Naive thymus-derived CD8-positive, alpha-beta T cell (primary cell): ENCODE measurements at regions not wholly inside any gene's neighbourhood (a gene's known extent, or its start where the extent isn't known, plus 50 kb on each side); places are given as distances from the start of the nearest gene placed in this dataset.
A peak's percentile ranks its signal among the peaks of the same experiment; 100 is the strongest.
"Not testable (repeated sequence)": the region's sequence is repeated elsewhere in the genome, so short reads cannot be mapped to it uniquely, and the experiment has no call there.

Experiments used
- ATAC-seq, 2 donors: fragments of 150-1000 bp; cut with Tn5 transposase in 1 of 2; sonication (Bioruptor Pico), chemical (Tn5 transposase) in 1 of 2; 1 replicate in 1 of 2; 2 replicates in 1 of 2; pipeline ENCODE4 v1.10.0; 2021; ENCODE audit warnings: mild to moderate bottlenecking in 2 of 2, moderate library complexity in 2 of 2
- POLR2A ChIA-PET: fragments of 350-600 bp; sonication (Branson Sonifier 250); formaldehyde crosslinking; loops from one replicate; lab custom pipeline; 2021; ENCODE audit warnings: antibody characterized with exemption; lab: Charles Lee
- DNase-seq, 10 donors: peaks; one replicate each; pipeline versions ENCODE4 v3.0.0 to v3.0.0-alpha.2; 2020 to 2022
- H3K27ac Mint-ChIP-seq, 10 donors: one replicate each; pipeline ENCODE4 v1.8.0; 2020 to 2022; ENCODE audit warnings: mild to moderate bottlenecking in 10 of 10, mixed read lengths in 10 of 10, moderate library complexity in 4 of 10, inconsistent platforms in 1 of 10
- H3K27me3 Mint-ChIP-seq, 5 donors: one replicate each; pipeline ENCODE4 v1.8.0; 2021 to 2022; ENCODE audit warnings: mixed read lengths in 5 of 5
- H3K36me3 Mint-ChIP-seq, 3 donors: one replicate each; pipeline ENCODE4 v1.8.0; 2020 to 2022; ENCODE audit warnings: mixed read lengths in 3 of 3, mild to moderate bottlenecking in 2 of 3, inconsistent platforms in 1 of 3
- H3K4me1 Mint-ChIP-seq, 4 donors: one replicate each; pipeline ENCODE4 v1.8.0; 2021 to 2022; ENCODE audit warnings: mixed read lengths in 4 of 4
- H3K4me3 Mint-ChIP-seq, 10 donors: one replicate each; pipeline ENCODE4 v1.8.0; 2020 to 2022; ENCODE audit warnings: mild to moderate bottlenecking in 10 of 10, mixed read lengths in 10 of 10, moderate library complexity in 6 of 10, inconsistent platforms in 1 of 10
- H3K9me3 Mint-ChIP-seq, 9 donors: one replicate each; pipeline ENCODE4 v1.8.0; 2020 to 2022; ENCODE audit warnings: mixed read lengths in 9 of 9, mild to moderate bottlenecking in 3 of 9, inconsistent platforms in 1 of 9, moderate library complexity in 1 of 9

DNA sequence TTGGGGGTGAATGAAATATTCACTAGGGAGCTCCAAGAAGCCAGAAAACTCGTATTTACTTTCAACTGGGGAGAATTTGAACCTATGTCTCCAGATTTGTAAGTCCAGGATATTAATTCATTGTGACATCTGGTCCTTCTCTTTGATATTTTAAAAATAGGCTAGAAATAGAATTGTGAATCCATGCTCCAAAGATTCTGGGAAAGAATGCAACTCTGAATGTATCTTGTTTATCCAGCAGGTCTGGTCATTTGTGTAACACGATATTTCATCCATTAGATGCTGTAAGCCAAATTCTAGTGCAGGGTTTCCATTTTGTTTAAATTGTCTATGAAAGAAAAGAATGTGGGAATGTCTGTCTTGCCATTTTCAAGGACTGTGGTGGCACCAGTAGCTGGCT is 334.7 kb downstream of the BMP4 start:
- Mint-ChIP-seq H3K9me3 (peaks cover 0 to 5% (median 0%) of the 10 kb centered on the region in 9 donors), H3K36me3 (no peaks in the 10 kb centered on the region), H3K27me3 (peaks cover 0 to 2% (median 0%) of the 10 kb centered on the region in 5 donors), H3K27ac (no peak overlapping the region), H3K4me1 (no peaks in the 10 kb centered on the region), H3K4me3 (no peak overlapping the region)
- DNase-seq: no peak
- POLR2A ChIA-PET: no interaction called here
- ATAC-seq: no peak

DNA sequence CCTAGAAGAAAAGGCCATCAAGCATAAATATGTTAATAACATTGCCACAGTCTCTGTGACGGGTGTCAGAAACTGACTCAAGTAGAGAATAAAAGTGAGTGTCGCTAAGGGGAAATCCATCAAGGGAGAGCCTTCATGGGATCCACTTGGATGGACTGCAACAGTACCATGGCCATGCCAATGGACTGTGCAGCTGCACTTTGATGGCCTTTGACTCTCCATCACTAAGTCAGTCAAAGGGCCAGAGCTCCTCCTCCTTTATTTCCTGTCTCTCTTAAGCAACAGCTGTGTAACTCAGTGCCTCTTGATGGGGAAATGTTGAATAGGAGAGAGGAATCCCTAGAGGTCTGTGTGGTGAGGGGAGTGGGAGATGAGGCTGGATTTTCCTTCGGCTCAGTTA is 335.2 kb downstream of the BMP4 start:
- DNase-seq (no peak), ATAC-seq (no peak)
- POLR2A ChIA-PET: no interaction called here
- Mint-ChIP-seq H3K27ac (no peak overlapping the region), H3K27me3 (peaks cover 0 to 3% (median 0%) of the 10 kb centered on the region in 5 donors), H3K4me3 (no peak overlapping the region), H3K4me1 (no peaks in the 10 kb centered on the region), H3K36me3 (no peaks in the 10 kb centered on the region), H3K9me3 (peaks cover 0 to 8% (median 0%) of the 10 kb centered on the region in 9 donors)

DNA sequence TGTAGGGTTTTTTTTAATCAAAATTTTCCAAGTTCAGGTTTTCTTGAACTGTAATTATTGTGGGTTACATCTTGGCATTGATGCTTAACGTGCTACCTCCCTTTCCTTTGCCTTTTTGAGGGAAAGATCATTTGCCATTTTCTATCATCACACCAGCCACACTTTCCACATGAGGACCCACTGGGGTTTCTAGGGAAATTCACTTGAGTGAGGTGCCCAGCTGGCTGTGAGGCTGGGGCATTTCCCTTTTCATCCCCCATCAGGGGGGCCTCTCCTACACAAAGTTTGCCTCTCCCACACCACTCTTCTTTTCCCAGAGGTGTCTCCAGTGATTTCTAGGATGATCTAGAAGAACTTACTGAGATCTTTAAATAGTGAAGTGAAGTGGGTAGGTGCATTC is 335.7 kb downstream of the BMP4 start:
- peaks cover 0 to 10% (median 3%) of the 10 kb centered on the region in 9 donors for H3K9me3 Mint-ChIP-seq
- no peak overlapping the region for H3K4me3 Mint-ChIP-seq
- H3K4me1 Mint-ChIP-seq: no peaks in the 10 kb centered on the region
- H3K36me3 Mint-ChIP-seq: peaks cover 0 to 4% (median 0%) of the 10 kb centered on the region in 3 donors
- H3K27ac Mint-ChIP-seq: no peak overlapping the region
- ATAC-seq (no peak), DNase-seq (no peak)
- H3K27me3 Mint-ChIP-seq: peaks cover 0 to 7% (median 2%) of the 10 kb centered on the region in 5 donors
- POLR2A ChIA-PET: no interaction called here

DNA sequence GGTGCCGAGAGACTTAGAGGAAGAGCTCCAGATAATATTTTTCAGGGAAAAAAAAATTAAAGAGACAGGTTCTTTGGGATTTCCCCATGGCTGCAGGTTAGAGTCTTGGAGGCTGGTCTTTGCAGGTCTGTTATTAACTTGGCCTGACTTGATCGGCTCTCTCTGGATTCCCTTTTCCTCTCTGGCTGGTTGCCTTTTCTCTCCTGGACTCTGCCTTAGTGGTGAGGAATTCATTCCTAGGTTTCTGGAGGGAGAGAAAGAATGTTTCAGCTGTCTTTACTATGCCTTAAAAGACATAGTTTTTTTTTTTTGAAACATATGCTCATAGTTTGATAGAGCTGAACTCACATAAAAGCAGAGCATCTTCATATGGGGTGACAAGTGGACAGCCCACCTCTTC is 336.3 kb downstream of the BMP4 start:
- ATAC-seq (no peak), DNase-seq (no peak)
- Mint-ChIP-seq H3K27me3 (peaks cover 0 to 7% (median 0%) of the 10 kb centered on the region in 5 donors), H3K4me1 (no peaks in the 10 kb centered on the region), H3K36me3 (peaks cover 0 to 5% (median 0%) of the 10 kb centered on the region in 3 donors), H3K27ac (no peak overlapping the region), H3K9me3 (peaks cover 0 to 13% (median 4%) of the 10 kb centered on the region in 9 donors), H3K4me3 (no peak overlapping the region)
- POLR2A ChIA-PET: no interaction called here

DNA sequence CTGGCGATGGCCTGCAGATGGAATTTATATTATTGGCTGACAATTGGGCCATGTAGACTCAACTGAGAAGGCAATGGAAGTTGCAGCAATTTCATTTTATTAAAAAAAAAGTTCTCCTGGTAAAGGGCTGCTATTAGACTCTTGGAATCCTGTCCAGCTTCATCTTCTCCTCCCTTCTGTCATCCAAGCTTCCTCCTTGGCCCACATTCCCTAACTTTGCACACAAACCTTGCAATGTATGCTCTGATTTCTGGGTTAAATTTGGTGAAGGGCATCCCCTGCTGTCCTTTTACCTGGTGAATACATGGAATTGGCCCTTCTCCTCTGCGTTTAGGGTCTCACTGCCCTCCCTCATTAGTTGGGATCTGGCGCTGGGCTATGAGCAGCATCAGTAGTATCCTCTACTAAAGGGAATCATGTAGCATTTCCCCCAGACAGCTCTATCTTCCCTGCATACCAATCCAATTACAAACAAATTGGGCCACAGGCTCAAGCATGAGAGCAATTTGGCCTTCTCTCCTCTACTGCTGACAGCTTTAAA is 336.9 kb downstream of the BMP4 start:
- ATAC-seq (no peak), DNase-seq (no peak)
- Mint-ChIP-seq H3K27ac (no peak overlapping the region), H3K27me3 (peaks cover 0 to 7% (median 0%) of the 10 kb centered on the region in 5 donors), H3K36me3 (peaks cover 0 to 5% (median 0%) of the 10 kb centered on the region in 3 donors), H3K4me1 (no peaks in the 10 kb centered on the region), H3K4me3 (no peak overlapping the region), H3K9me3 (peaks cover 0 to 13% (median 4%) of the 10 kb centered on the region in 9 donors)
- POLR2A ChIA-PET: no interaction called here

DNA sequence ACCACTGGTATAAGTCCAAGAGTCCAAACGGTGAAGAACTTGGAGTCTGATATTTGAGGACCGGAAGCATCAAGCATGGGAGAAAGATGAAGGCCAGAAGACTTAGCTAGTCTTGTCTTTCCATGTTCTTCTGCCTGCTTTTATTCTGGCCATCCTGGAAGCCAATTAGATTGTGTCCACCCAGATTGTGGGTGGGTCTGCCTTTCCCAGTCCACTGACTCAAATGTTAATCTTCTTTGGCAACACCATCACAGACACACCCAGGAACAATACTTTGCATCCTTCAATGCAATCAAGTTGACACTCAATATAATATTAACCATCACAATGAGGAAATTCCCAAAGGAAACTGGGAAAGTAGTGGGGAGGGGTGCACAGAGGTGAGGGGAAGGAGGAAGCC is 340.1 kb downstream of the BMP4 start:
- H3K36me3 Mint-ChIP-seq, POLR2A ChIA-PET, H3K4me1 Mint-ChIP-seq, DNase-seq, H3K4me3 Mint-ChIP-seq, H3K27me3 Mint-ChIP-seq, H3K27ac Mint-ChIP-seq, ATAC-seq: not testable (repeated sequence)
- peaks cover 0 to 13% (median 4%) of the 10 kb centered on the region in 9 donors for H3K9me3 Mint-ChIP-seq

DNA sequence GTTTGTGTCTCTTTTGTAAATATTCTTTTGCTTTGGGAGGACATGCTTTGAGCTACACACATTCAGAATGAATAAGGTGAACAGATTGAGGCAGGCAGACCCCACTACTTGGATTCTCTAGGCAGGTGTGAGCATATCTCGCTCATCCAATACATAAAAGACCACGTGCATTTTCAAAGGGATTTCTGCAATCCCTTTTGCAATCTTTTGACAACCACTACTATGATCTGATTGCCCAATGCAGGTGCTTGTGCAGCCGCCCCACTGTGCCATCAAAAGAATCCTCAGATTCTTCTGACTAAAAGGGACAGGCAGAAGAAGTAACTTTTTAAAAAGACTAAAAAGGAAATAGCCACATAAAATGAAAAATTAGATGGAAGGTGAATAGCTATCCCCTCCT is 341.4 kb downstream of the BMP4 start:
- peaks cover 0 to 2% (median 0%) of the 10 kb centered on the region in 4 donors for H3K4me1 Mint-ChIP-seq
- peaks cover 0 to 5% (median 0%) of the 10 kb centered on the region in 3 donors for H3K36me3 Mint-ChIP-seq
- H3K4me3 Mint-ChIP-seq: no peak overlapping the region
- POLR2A ChIA-PET: no interaction called here
- H3K9me3 Mint-ChIP-seq: peaks cover 0 to 15% (median 4%) of the 10 kb centered on the region in 9 donors
- peaks cover 0 to 7% (median 2%) of the 10 kb centered on the region in 5 donors for H3K27me3 Mint-ChIP-seq
- no peak for DNase-seq
- H3K27ac Mint-ChIP-seq: no peak overlapping the region
- no peak for ATAC-seq

DNA sequence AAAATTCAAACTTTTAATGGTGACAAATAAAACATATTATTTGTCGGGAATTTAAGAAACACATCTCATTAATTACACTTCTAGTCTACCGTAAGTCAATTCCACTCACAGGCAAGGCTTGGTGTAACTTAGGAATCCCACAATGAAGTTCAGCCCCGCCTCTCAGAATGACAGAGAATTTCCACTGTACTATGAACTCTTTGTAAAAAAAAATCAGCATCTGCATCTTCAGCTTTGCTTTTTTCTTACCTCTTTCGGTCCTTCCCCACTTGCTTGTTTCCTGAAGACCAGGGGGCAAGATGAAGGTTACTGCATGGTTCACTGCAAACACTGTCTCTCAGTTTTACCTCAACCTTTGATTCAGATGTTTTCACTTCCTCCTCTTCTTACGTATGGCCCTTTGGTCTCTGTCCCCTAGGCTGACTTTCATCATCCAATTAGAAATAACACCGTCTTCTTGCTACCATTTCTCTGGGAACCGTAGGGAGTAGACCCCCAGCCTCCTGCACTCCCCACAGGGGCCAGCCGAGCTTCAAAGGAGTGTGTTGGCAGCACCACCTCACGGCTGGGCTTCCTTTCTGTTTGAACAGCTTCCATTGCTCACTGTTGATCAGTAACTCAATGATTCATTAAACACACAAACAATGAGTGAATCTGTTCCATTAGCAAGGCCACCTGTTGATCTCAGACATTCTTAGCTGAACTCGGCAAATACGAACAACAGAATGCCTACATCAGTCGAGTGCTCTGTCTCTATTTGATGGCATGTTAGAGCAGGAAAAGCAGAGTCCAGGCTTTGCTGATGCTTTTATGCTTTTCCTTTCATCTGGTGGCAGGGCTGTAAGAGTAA is 343.0 kb downstream of the BMP4 start:
- DNase-seq (peak in 1 of 10 donors; percentile 1), ATAC-seq (peak in 1 of 2 donors; percentile 69)
- Mint-ChIP-seq H3K27ac (peak overlapping the region in 2 of 10 donors; percentile 54 to 84), H3K9me3 (peaks cover 0 to 15% (median 5%) of the 10 kb centered on the region in 9 donors), H3K27me3 (peaks cover 0 to 13% (median 4%) of the 10 kb centered on the region in 5 donors), H3K4me1 (peaks cover 0 to 2% (median 0%) of the 10 kb centered on the region in 4 donors), H3K36me3 (peaks cover 0 to 5% (median 0%) of the 10 kb centered on the region in 3 donors), H3K4me3 (peak overlapping the region in 1 of 10 donors; percentile 57)
- POLR2A ChIA-PET: no interaction called here

DNA sequence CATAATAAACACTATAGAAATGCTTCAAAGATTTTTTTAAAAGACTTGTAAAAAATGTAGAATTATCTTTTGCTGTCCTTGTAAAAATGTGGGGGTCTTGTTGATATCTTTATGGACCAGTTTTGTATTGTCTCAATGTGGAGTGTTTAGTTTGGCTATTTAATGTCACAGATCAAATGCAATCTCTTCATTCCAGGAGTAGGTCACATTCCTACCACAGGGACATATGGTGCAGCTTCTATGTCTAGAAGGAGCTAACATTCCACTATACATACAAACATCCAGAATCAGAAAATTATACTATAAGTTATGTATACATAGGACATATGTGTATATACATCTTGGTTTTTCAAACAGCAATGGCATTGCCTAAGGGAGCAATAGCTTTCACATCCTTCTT is 345.7 kb downstream of the BMP4 start:
- H3K27ac Mint-ChIP-seq: no peak overlapping the region

DNA sequence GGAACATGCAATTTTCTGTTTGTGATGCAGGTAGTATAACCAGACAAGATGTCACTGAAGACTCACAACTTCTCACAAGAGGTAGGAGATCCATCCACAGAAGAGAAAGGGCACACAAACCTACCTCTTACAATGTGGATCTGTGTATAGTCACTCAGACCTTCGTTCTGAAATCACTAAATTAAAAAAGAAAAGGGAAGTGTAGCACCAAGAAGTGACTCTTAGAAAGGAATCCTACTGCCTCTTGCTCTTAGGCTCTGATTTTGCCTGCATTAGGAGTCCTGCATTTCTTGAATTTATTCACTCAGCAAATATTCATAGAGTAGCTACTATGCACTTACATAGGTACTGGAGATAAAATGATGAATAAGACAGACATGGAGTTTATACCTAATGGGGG is 347.6 kb downstream of the BMP4 start:
- no peak for DNase-seq
- no peak for ATAC-seq
- peaks cover 0 to 14% (median 2%) of the 10 kb centered on the region in 9 donors for H3K9me3 Mint-ChIP-seq
- POLR2A ChIA-PET: no interaction called here
- H3K4me1 Mint-ChIP-seq: peaks cover 0 to 2% (median 0%) of the 10 kb centered on the region in 4 donors
- H3K36me3 Mint-ChIP-seq: no peaks in the 10 kb centered on the region
- H3K4me3 Mint-ChIP-seq: no peak overlapping the region
- H3K27me3 Mint-ChIP-seq: peaks cover 0 to 6% (median 0%) of the 10 kb centered on the region in 5 donors
- H3K27ac Mint-ChIP-seq: no peak overlapping the region

More for the DNA sequence above, 345.7 kb downstream of the BMP4 start:
- peaks cover 0 to 2% (median 0%) of the 10 kb centered on the region in 3 donors for H3K36me3 Mint-ChIP-seq
- H3K4me3 Mint-ChIP-seq: no peak overlapping the region
- H3K4me1 Mint-ChIP-seq: peaks cover 0 to 2% (median 0%) of the 10 kb centered on the region in 4 donors
- H3K27me3 Mint-ChIP-seq: peaks cover 0 to 7% (median 3%) of the 10 kb centered on the region in 5 donors
- POLR2A ChIA-PET: no interaction called here
- no peak for ATAC-seq
- H3K9me3 Mint-ChIP-seq: peaks cover 0 to 14% (median 2%) of the 10 kb centered on the region in 9 donors
- no peak for DNase-seq

DNA sequence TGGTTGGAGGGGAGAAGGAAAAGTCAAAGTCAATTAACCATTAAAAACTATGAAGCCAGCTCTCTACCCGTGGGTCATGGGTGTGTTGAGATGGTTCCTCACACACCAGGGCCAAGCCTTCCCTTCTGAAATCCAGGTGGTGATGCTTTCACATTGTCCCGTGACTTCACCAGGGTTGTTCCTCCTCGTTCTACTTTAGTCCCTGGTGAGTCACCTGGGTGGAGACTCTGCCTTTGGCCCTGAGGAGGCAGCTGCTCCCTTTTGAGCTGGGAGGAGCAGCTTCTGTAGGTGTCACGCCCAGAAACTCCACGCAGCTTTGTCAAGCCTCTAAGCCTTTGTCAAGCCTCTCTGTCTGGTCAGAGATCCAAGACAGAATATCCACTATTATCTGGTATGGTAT is 348.3 kb downstream of the BMP4 start:
- H3K36me3 Mint-ChIP-seq: no peaks in the 10 kb centered on the region

DNA sequence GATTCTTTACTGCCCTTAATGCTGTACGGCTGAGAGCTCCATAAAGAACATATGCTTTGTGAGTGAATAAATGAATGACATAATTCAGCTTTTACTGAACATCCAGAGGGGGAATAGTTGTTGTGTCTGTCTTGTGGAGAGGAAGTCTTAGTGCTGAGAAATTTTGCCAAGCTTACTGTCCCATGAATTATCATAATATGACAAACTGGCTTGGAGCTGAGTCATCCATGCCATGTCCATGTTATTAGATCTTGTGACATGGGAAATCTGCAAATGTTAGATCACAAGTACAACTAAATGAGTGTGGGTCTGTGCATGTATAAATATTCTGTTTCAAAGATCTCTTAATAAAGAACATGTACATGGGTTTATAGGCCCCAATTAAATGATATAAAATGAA is 350.4 kb downstream of the BMP4 start:
- peaks cover 0 to 15% (median 3%) of the 10 kb centered on the region in 5 donors for H3K27me3 Mint-ChIP-seq
- H3K36me3 Mint-ChIP-seq: no peaks in the 10 kb centered on the region
- H3K9me3 Mint-ChIP-seq: peaks cover 0 to 13% (median 0%) of the 10 kb centered on the region in 9 donors
- ATAC-seq: no peak
- POLR2A ChIA-PET: no interaction called here
- H3K4me3 Mint-ChIP-seq: no peak overlapping the region
- DNase-seq: no peak
- no peak overlapping the region for H3K27ac Mint-ChIP-seq
- peaks cover 0 to 2% (median 0%) of the 10 kb centered on the region in 4 donors for H3K4me1 Mint-ChIP-seq

More for the DNA sequence above, 348.3 kb downstream of the BMP4 start:
- peaks cover 0 to 14% (median 2%) of the 10 kb centered on the region in 9 donors for H3K9me3 Mint-ChIP-seq
- H3K27me3 Mint-ChIP-seq: peaks cover 0 to 6% (median 0%) of the 10 kb centered on the region in 5 donors
- no peak overlapping the region for H3K27ac Mint-ChIP-seq
- POLR2A ChIA-PET: no interaction called here
- no peaks in the 10 kb centered on the region for H3K4me1 Mint-ChIP-seq
- ATAC-seq (no peak), DNase-seq (no peak)
- H3K4me3 Mint-ChIP-seq: no peak overlapping the region

DNA sequence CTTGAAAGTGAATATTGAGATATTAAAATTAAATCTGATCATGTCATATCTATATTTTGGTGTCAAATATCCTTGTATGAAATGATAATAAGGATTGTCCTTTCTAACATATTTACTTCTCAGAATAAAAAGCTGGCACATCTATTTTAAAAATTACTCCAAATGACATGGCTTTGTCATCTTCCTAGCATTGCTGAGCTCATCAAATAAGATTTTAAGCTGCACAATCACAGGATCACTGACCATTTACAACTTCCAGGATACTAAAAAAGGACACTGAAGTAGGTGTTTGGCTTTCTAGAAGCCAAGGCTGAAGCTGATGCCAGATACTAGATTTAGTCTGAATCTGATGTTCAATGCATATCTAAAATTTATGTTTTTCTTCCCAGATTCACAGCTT is 351.1 kb downstream of the BMP4 start:
- H3K27ac Mint-ChIP-seq: no peak overlapping the region
- peaks cover 0 to 13% (median 0%) of the 10 kb centered on the region in 9 donors for H3K9me3 Mint-ChIP-seq
- H3K4me3 Mint-ChIP-seq: no peak overlapping the region
- POLR2A ChIA-PET: no interaction called here
- ATAC-seq: no peak
- H3K4me1 Mint-ChIP-seq: peaks cover 0 to 2% (median 0%) of the 10 kb centered on the region in 4 donors
- no peak for DNase-seq
- peaks cover 0 to 15% (median 2%) of the 10 kb centered on the region in 5 donors for H3K27me3 Mint-ChIP-seq
- H3K36me3 Mint-ChIP-seq: no peaks in the 10 kb centered on the region
